Neutrophil (primary cell): ENCODE measurements at regions not wholly inside any gene's neighbourhood (a gene's known extent, or its start where the extent isn't known, plus 50 kb on each side); places are given as distances from the start of the nearest gene placed in this dataset.
"Not testable (repeated sequence)": the region's sequence is repeated elsewhere in the genome, so short reads cannot be mapped to it uniquely, and the experiment has no call there.

Experiments used
- H3K27ac ChIP-seq: fragments of 200-600 bp; sonication (generic); 2 replicates; pipeline ENCODE4 v1.5.1; 2016; ENCODE audit warnings: mild to moderate bottlenecking, moderate library complexity
- H3K27me3 ChIP-seq: fragments of 200-600 bp; sonication (generic); 2 replicates; pipeline ENCODE4 v1.6.0; 2016; ENCODE audit warnings: mild to moderate bottlenecking
- H3K36me3 ChIP-seq: fragments of 200-600 bp; sonication (generic); 2 replicates; pipeline ENCODE4 v1.5.1; 2017
- H3K4me1 ChIP-seq, 2 experiments: fragments of 200-600 bp in 1 of 2; sonication (generic) in 1 of 2; 1 replicate in 1 of 2; 2 replicates in 1 of 2; pipeline versions ENCODE4 v1.5.1 to v1.6.1; 2013 to 2016; ENCODE audit warnings: low read depth in 1 of 2, low read length in 1 of 2, mild to moderate bottlenecking in 1 of 2, moderate library complexity in 1 of 2; ENCODE audit not compliant: control insufficient read depth in 1 of 2, insufficient read depth in 1 of 2
- H3K4me3 ChIP-seq, 2 experiments: fragments of 200-600 bp in 1 of 2; sonication (generic) in 1 of 2; 1 replicate in 1 of 2; 2 replicates in 1 of 2; pipeline ENCODE4 v1.5.1; 2013 to 2016; ENCODE audit warnings: low read depth in 1 of 2, low read length in 1 of 2, mild to moderate bottlenecking in 1 of 2, moderate library complexity in 1 of 2
- H3K9me3 ChIP-seq: fragments of 200-600 bp; sonication (generic); 2 replicates; pipeline ENCODE4 v1.5.1; 2016
- CTCF ChIP-seq: fragments of 200-600 bp; sonication (generic); IDR thresholded peaks from 2 replicates; pipeline ENCODE4 v1.5.1; 2016; ENCODE audit warnings: antibody characterized with exemption

GRCh38 chr15:67948215-67948614 is 105.9 kb upstream of the PIAS1 start:
- Histone ChIP-seq H3K27ac (no peak overlapping the region), H3K4me3 (no peak overlapping the region), H3K4me1 (peaks cover 0 to 5% of the 10 kb centered on the region in 2 experiments), H3K27me3 (no peaks in the 10 kb centered on the region), H3K9me3 (no peaks in the 10 kb centered on the region), H3K36me3 (no peaks in the 10 kb centered on the region)
- no peak for TF ChIP-seq CTCF

- peaks cover 0 to 20% of the 10 kb centered on the region in 2 experiments for H3K4me1 ChIP-seq
- H3K36me3 ChIP-seq, H3K27ac ChIP-seq, H3K4me3 ChIP-seq, H3K27me3 ChIP-seq, H3K9me3 ChIP-seq: not testable (repeated sequence)
Observed at GRCh38 chr15:67951187-67951586, 102.9 kb upstream of the PIAS1 start.

GRCh38 chr15:67953299-67953698 is 100.8 kb upstream of the PIAS1 start:
- Histone ChIP-seq H3K36me3 (no peaks in the 10 kb centered on the region), H3K9me3 (no peaks in the 10 kb centered on the region), H3K4me1 (peaks cover 0 to 14% of the 10 kb centered on the region in 2 experiments), H3K27me3 (no peaks in the 10 kb centered on the region), H3K27ac (no peak overlapping the region), H3K4me3 (no peak overlapping the region)
- no peak for TF ChIP-seq CTCF

GRCh38 chr15:67955252-67955651 is 98.9 kb upstream of the PIAS1 start:
- no peaks in the 10 kb centered on the region for H3K27me3 ChIP-seq
- peaks cover 0 to 14% of the 10 kb centered on the region in 2 experiments for H3K4me1 ChIP-seq
- H3K36me3 ChIP-seq: no peaks in the 10 kb centered on the region

GRCh38 chr15:67957435-67958132 is 96.5 kb upstream of the PIAS1 start:
- no peak for TF ChIP-seq CTCF
- Histone ChIP-seq H3K27me3 (no peaks in the 10 kb centered on the region), H3K4me3 (no peak overlapping the region), H3K27ac (no peak overlapping the region), H3K36me3 (no peaks in the 10 kb centered on the region), H3K4me1 (peaks cover 0 to 14% of the 10 kb centered on the region in 2 experiments), H3K9me3 (no peaks in the 10 kb centered on the region)

More at GRCh38 chr15:67955252-67955651, 98.9 kb upstream of the PIAS1 start:
- H3K27ac ChIP-seq: no peak overlapping the region
- TF ChIP-seq CTCF: no peak
- H3K4me3 ChIP-seq: no peak overlapping the region
- no peaks in the 10 kb centered on the region for H3K9me3 ChIP-seq

GRCh38 chr15:67967871-67968431 is 86.2 kb upstream of the PIAS1 start:
- H3K27ac ChIP-seq: no peak overlapping the region
- no peak for TF ChIP-seq CTCF
- peaks cover 6 to 8% of the 10 kb centered on the region in 2 experiments for H3K4me1 ChIP-seq
- H3K36me3 ChIP-seq: no peaks in the 10 kb centered on the region
- H3K4me3 ChIP-seq: peak overlapping the region in 1 of 2 experiments; percentile 51
- no peaks in the 10 kb centered on the region for H3K9me3 ChIP-seq
- H3K27me3 ChIP-seq: no peaks in the 10 kb centered on the region
